Naive thymus-derived CD4-positive, alpha-beta T cell (primary cell): ENCODE measurements at regions not wholly inside any gene's neighbourhood (a gene's known extent, or its start where the extent isn't known, plus 50 kb on each side); places are given as distances from the start of the nearest gene placed in this dataset.

ENCODE experiments used
- ATAC-seq: fragments of 150-1000 bp; cut with Tn5 transposase; 2 replicates; pipeline ENCODE4 v1.10.0; 2021; ENCODE audit warnings: mild to moderate bottlenecking, moderate library complexity
- CTCF ChIA-PET: fragments of 350-600 bp; sonication (Branson Sonifier 250); formaldehyde crosslinking; loops from one replicate; lab custom pipeline; 2021; ENCODE audit warnings: antibody characterized with exemption; lab: Charles Lee
- POLR2A ChIA-PET: fragments of 350-600 bp; sonication (Branson Sonifier 250); formaldehyde crosslinking; loops from one replicate; lab custom pipeline; 2021; ENCODE audit warnings: antibody characterized with exemption, inconsistent platforms; lab: Charles Lee
- DNase-seq, 9 donors: peaks; one replicate each; pipeline versions ENCODE4 v3.0.0 to v3.0.0-alpha.2; 2020 to 2022; ENCODE audit warnings: mixed read lengths in 1 of 9
- H3K27ac ChIP-seq: one replicate; pipeline ENCODE4 v1.7.0; 2013; ENCODE audit warnings: mild to moderate bottlenecking, low read depth, low read length, moderate library complexity
- H3K27me3 ChIP-seq, 2 donors: one replicate each; pipeline ENCODE4 v1.7.0; 2013; ENCODE audit warnings: low read length in 2 of 2, mild to moderate bottlenecking in 2 of 2, moderate library complexity in 2 of 2; ENCODE audit not compliant: control insufficient read depth in 2 of 2, insufficient read depth in 2 of 2
- H3K36me3 ChIP-seq, 3 experiments: 1 replicate in 2 of 3; 2 replicates in 1 of 3; pipeline ENCODE4 v1.7.0; 2013; ENCODE audit warnings: low read length in 3 of 3, mild to moderate bottlenecking in 3 of 3, moderate library complexity in 1 of 3; ENCODE audit not compliant: insufficient read depth in 3 of 3, control insufficient read depth in 2 of 3
- H3K4me1 ChIP-seq, 2 donors: one replicate each; pipeline ENCODE4 v1.7.0; 2013; ENCODE audit warnings: low read length in 2 of 2, mild to moderate bottlenecking in 2 of 2, moderate library complexity in 1 of 2; ENCODE audit not compliant: control insufficient read depth in 2 of 2, insufficient read depth in 2 of 2
- H3K4me3 ChIP-seq: 2 replicates; pipeline ENCODE4 v1.7.0; 2013; ENCODE audit warnings: mild to moderate bottlenecking, low read length
- H3K9me3 ChIP-seq, 3 experiments: 1 replicate in 2 of 3; 2 replicates in 1 of 3; pipeline ENCODE4 v1.7.0; 2013; ENCODE audit warnings: low read length in 3 of 3; ENCODE audit not compliant: control insufficient read depth in 2 of 3
- H3K27ac Mint-ChIP-seq, 9 donors: one replicate each; pipeline ENCODE4 v1.8.0; 2020 to 2022; ENCODE audit warnings: mixed read lengths in 9 of 9, mild to moderate bottlenecking in 8 of 9, moderate library complexity in 5 of 9, inconsistent platforms in 2 of 9
- H3K27me3 Mint-ChIP-seq, 5 donors: one replicate each; pipeline ENCODE4 v1.8.0; 2021 to 2022; ENCODE audit warnings: mixed read lengths in 5 of 5, mild to moderate bottlenecking in 1 of 5
- H3K36me3 Mint-ChIP-seq, 5 donors: one replicate each; pipeline ENCODE4 v1.8.0; 2020 to 2022; ENCODE audit warnings: mixed read lengths in 5 of 5, mild to moderate bottlenecking in 3 of 5, inconsistent platforms in 1 of 5
- H3K4me1 Mint-ChIP-seq, 7 donors: one replicate each; pipeline ENCODE4 v1.8.0; 2020 to 2022; ENCODE audit warnings: mixed read lengths in 7 of 7, mild to moderate bottlenecking in 3 of 7, inconsistent platforms in 1 of 7
- H3K4me3 Mint-ChIP-seq, 10 donors: one replicate each; pipeline ENCODE4 v1.8.0; 2020 to 2022; ENCODE audit warnings: mild to moderate bottlenecking in 10 of 10, mixed read lengths in 10 of 10, moderate library complexity in 6 of 10, inconsistent platforms in 2 of 10
- H3K9me3 Mint-ChIP-seq, 11 donors: one replicate each; pipeline ENCODE4 v1.8.0; 2020 to 2022; ENCODE audit warnings: mixed read lengths in 11 of 11, mild to moderate bottlenecking in 4 of 11, inconsistent platforms in 1 of 11, moderate library complexity in 1 of 11
- intact Hi-C, 2 donors: fragments of 100-400 bp; cut with micrococcal nuclease; formaldehyde crosslinking; loops; one replicate each; pipeline ENCODE4 v1.15.1; 2023

- Mint-ChIP-seq H3K4me1 (no peaks in the 10 kb centered on the region), H3K4me3 (no peak overlapping the region), H3K27me3 (no peaks in the 10 kb centered on the region), H3K27ac (no peak overlapping the region), H3K36me3 (no peaks in the 10 kb centered on the region), H3K9me3 (peaks cover 0 to 7% (median 0%) of the 10 kb centered on the region in 11 donors)
- POLR2A ChIA-PET, result no interaction called here
- ATAC-seq, result no peak
- CTCF ChIA-PET, result no interaction called here
- no peaks in the 10 kb centered on the region for H3K9me3 ChIP-seq
- intact Hi-C loops, result no loop called here
- no peaks in the 10 kb centered on the region for H3K36me3 ChIP-seq
- no peak overlapping the region for H3K27ac ChIP-seq
- H3K27me3 ChIP-seq, result no peaks in the 10 kb centered on the region
- no peak overlapping the region for H3K4me3 ChIP-seq
- DNase-seq, result no peak
- no peaks in the 10 kb centered on the region for H3K4me1 ChIP-seq
Observed at GRCh38 chr4:181176306-181176705, 1066.9 kb upstream of the TENM3 start.

GRCh38 chr4:181181331-181181730, 1061.9 kb upstream of the TENM3 start:
- H3K36me3 ChIP-seq, result no peaks in the 10 kb centered on the region
- ChIA-PET CTCF (no interaction called here), POLR2A (no interaction called here)
- DNase-seq (no peak), ATAC-seq (no peak)
- no peak overlapping the region for H3K27ac ChIP-seq
- Mint-ChIP-seq H3K27ac (no peak overlapping the region), H3K9me3 (peaks cover 0 to 12% (median 6%) of the 10 kb centered on the region in 11 donors), H3K4me3 (no peak overlapping the region), H3K4me1 (no peaks in the 10 kb centered on the region), H3K27me3 (no peaks in the 10 kb centered on the region), H3K36me3 (no peaks in the 10 kb centered on the region)
- intact Hi-C loops, result no loop called here
- H3K9me3 ChIP-seq, result peaks cover 0 to 5% (median 0%) of the 10 kb centered on the region in 3 experiments
- no peak overlapping the region for H3K4me3 ChIP-seq
- H3K4me1 ChIP-seq, result no peaks in the 10 kb centered on the region
- no peaks in the 10 kb centered on the region for H3K27me3 ChIP-seq

GRCh38 chr4:181189751-181190150, 1053.5 kb upstream of the TENM3 start:
- Mint-ChIP-seq H3K27me3 (peaks cover 0 to 4% (median 0%) of the 10 kb centered on the region in 5 donors), H3K36me3 (no peaks in the 10 kb centered on the region), H3K4me1 (no peaks in the 10 kb centered on the region), H3K27ac (no peak overlapping the region), H3K4me3 (no peak overlapping the region), H3K9me3 (peaks cover 0 to 11% (median 6%) of the 10 kb centered on the region in 11 donors)
- H3K9me3 ChIP-seq, result peaks cover 0 to 5% (median 0%) of the 10 kb centered on the region in 3 experiments
- H3K27ac ChIP-seq, result no peak overlapping the region
- intact Hi-C loops, result no loop called here
- no peaks in the 10 kb centered on the region for H3K4me1 ChIP-seq
- no peaks in the 10 kb centered on the region for H3K36me3 ChIP-seq
- POLR2A ChIA-PET, result no interaction called here
- H3K4me3 ChIP-seq, result no peak overlapping the region
- ATAC-seq (no peak), DNase-seq (no peak)
- no peaks in the 10 kb centered on the region for H3K27me3 ChIP-seq
- CTCF ChIA-PET, result no interaction called here

GRCh38 chr4:181193131-181193930, 1049.9 kb upstream of the TENM3 start:
- POLR2A ChIA-PET, result no interaction called here
- no peaks in the 10 kb centered on the region for H3K4me1 Mint-ChIP-seq
- peaks cover 0 to 4% (median 0%) of the 10 kb centered on the region in 5 donors for H3K27me3 Mint-ChIP-seq
- Histone ChIP-seq H3K9me3 (no peaks in the 10 kb centered on the region), H3K4me1 (no peaks in the 10 kb centered on the region), H3K27ac (no peak overlapping the region), H3K27me3 (no peaks in the 10 kb centered on the region), H3K36me3 (no peaks in the 10 kb centered on the region), H3K4me3 (no peak overlapping the region)
- no peak for DNase-seq
- CTCF ChIA-PET, result interaction anchor here (0.6 kb wide), 1 partner anchor 13 kb away, joined by 3 read pairs; no protein-coding TSS in a partner anchor
- no peak overlapping the region for H3K27ac Mint-ChIP-seq
- intact Hi-C loops, result no loop called here
- ATAC-seq, result no peak
- no peaks in the 10 kb centered on the region for H3K36me3 Mint-ChIP-seq
- H3K9me3 Mint-ChIP-seq, result peaks cover 0 to 8% (median 1%) of the 10 kb centered on the region in 11 donors
- H3K4me3 Mint-ChIP-seq, result no peak overlapping the region

GRCh38 chr4:181194096-181194495, 1049.1 kb upstream of the TENM3 start:
- H3K4me3 Mint-ChIP-seq, result no peak overlapping the region
- POLR2A ChIA-PET, result no interaction called here
- intact Hi-C loops, result no loop called here
- Histone ChIP-seq H3K4me3 (no peak overlapping the region), H3K4me1 (no peaks in the 10 kb centered on the region), H3K27ac (no peak overlapping the region), H3K36me3 (no peaks in the 10 kb centered on the region), H3K9me3 (no peaks in the 10 kb centered on the region), H3K27me3 (no peaks in the 10 kb centered on the region)
- CTCF ChIA-PET, result no interaction called here
- peaks cover 0 to 4% (median 0%) of the 10 kb centered on the region in 5 donors for H3K27me3 Mint-ChIP-seq
- H3K4me1 Mint-ChIP-seq, result no peaks in the 10 kb centered on the region
- peaks cover 0 to 8% (median 1%) of the 10 kb centered on the region in 11 donors for H3K9me3 Mint-ChIP-seq
- H3K27ac Mint-ChIP-seq, result no peak overlapping the region
- no peaks in the 10 kb centered on the region for H3K36me3 Mint-ChIP-seq
- ATAC-seq (no peak), DNase-seq (no peak)

- Histone ChIP-seq H3K36me3 (no peaks in the 10 kb centered on the region), H3K27ac (no peak overlapping the region), H3K4me1 (no peaks in the 10 kb centered on the region), H3K9me3 (no peaks in the 10 kb centered on the region), H3K27me3 (no peaks in the 10 kb centered on the region), H3K4me3 (no peak overlapping the region)
- ChIA-PET CTCF (no interaction called here), POLR2A (interaction anchor here (0.6 kb wide), 1 partner anchor 237 kb away, joined by 3 read pairs; no protein-coding TSS in a partner anchor)
- DNase-seq (no peak), ATAC-seq (no peak)
- intact Hi-C loops, result no loop called here
- Mint-ChIP-seq H3K9me3 (peaks cover 0 to 18% (median 2%) of the 10 kb centered on the region in 11 donors), H3K4me1 (no peaks in the 10 kb centered on the region), H3K4me3 (no peak overlapping the region), H3K27me3 (no peaks in the 10 kb centered on the region), H3K27ac (no peak overlapping the region), H3K36me3 (no peaks in the 10 kb centered on the region)
Observed at GRCh38 chr4:181200076-181200475, 1043.1 kb upstream of the TENM3 start.

- H3K9me3 ChIP-seq, result no peaks in the 10 kb centered on the region
- no peak overlapping the region for H3K27ac ChIP-seq
- no peaks in the 10 kb centered on the region for H3K36me3 Mint-ChIP-seq
- DNase-seq (no peak), ATAC-seq (no peak)
- H3K9me3 Mint-ChIP-seq, result peaks cover 0 to 18% (median 2%) of the 10 kb centered on the region in 11 donors
- H3K4me1 ChIP-seq, result no peaks in the 10 kb centered on the region
- no peaks in the 10 kb centered on the region for H3K27me3 Mint-ChIP-seq
- H3K4me1 Mint-ChIP-seq, result no peaks in the 10 kb centered on the region
- ChIA-PET POLR2A (no interaction called here), CTCF (no interaction called here)
- H3K4me3 Mint-ChIP-seq, result no peak overlapping the region
- no peaks in the 10 kb centered on the region for H3K27me3 ChIP-seq
- intact Hi-C loops, result no loop called here
- H3K36me3 ChIP-seq, result no peaks in the 10 kb centered on the region
- H3K27ac Mint-ChIP-seq, result no peak overlapping the region
- H3K4me3 ChIP-seq, result no peak overlapping the region
Observed at GRCh38 chr4:181202240-181202639, 1041.0 kb upstream of the TENM3 start.
